ENCODE measurements at regions not wholly inside any gene's neighbourhood (a gene's known extent, or its start where the extent isn't known, plus 50 kb on each side); places are given as distances from the start of the nearest gene placed in this dataset.

DNA sequence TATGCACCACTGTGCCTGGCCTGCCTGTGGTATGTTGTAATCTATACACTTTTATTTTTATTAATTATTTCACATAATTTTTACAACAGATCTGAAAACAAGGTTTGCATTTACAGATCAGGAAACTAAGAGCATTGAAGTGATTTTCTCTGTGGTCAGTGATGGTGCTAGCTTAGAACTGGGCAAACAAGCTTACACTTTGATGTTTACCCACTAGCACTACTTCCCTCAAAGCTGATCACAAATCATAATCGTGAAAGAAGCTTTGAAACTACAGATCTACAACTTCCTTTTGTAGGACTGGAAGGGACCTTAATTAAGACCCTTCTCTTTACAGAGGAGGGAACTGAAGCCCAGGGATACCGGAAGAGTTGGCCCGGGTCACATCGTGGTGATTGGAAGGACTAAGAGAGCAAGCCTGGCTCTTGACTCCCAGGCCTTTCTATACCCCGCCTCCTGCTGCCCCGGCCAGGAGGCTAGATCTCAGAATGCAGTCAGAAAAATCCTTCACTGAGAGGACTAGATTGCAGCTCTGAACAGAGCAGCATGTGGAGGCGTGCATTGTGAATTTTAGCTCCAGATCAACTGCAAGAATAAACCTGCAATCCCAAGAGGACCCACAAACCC, 93.7 kb upstream of the ZNF827 start:
- H3K9me3 Mint-ChIP-seq, result peaks cover 4% of the 10 kb centered on the region
- ATAC-seq (no peak), DNase-seq (ENCODE audit: low spot score) (no peak)
- H3K4me1 Mint-ChIP-seq (ENCODE audit: low read depth in 2 of 2), result peaks cover 7 to 10% of the 10 kb centered on the region in 2 donors
- H3K27ac Mint-ChIP-seq, result no peak overlapping the region
- H3K27me3 Mint-ChIP-seq, result peaks cover 11 to 25% of the 10 kb centered on the region in 2 donors
- H3K36me3 Mint-ChIP-seq, result no peaks in the 10 kb centered on the region
- H3K4me3 Mint-ChIP-seq, result no peak overlapping the region

GRCh38 chr4:146029939-146030710, 91.5 kb upstream of the ZNF827 start:
- no peak for DNase-seq (ENCODE audit: low spot score)
- H3K4me3 Mint-ChIP-seq, result peak overlapping the region; percentile 12
- no peak overlapping the region for H3K27ac Mint-ChIP-seq
- H3K4me1 Mint-ChIP-seq (ENCODE audit: low read depth in 2 of 2), result peaks cover 7 to 10% of the 10 kb centered on the region in 2 donors
- peak; percentile 33 to 69 for ATAC-seq
- peaks cover 4% of the 10 kb centered on the region for H3K9me3 Mint-ChIP-seq
- H3K27me3 Mint-ChIP-seq, result peaks cover 16 to 39% of the 10 kb centered on the region in 2 donors
- no peaks in the 10 kb centered on the region for H3K36me3 Mint-ChIP-seq

- Mint-ChIP-seq H3K9me3 (peaks cover 4% of the 10 kb centered on the region), H3K27me3 (peaks cover 16 to 38% of the 10 kb centered on the region in 2 donors), H3K4me1 (ENCODE audit: low read depth in 2 of 2) (peaks cover 7 to 10% of the 10 kb centered on the region in 2 donors), H3K4me3 (no peak overlapping the region), H3K27ac (no peak overlapping the region), H3K36me3 (no peaks in the 10 kb centered on the region)
- DNase-seq (ENCODE audit: low spot score) (no peak), ATAC-seq (no peak)
These were observed 90.5 kb upstream of the ZNF827 start for GRCh38 chr4:146029147-146029546.

DNA sequence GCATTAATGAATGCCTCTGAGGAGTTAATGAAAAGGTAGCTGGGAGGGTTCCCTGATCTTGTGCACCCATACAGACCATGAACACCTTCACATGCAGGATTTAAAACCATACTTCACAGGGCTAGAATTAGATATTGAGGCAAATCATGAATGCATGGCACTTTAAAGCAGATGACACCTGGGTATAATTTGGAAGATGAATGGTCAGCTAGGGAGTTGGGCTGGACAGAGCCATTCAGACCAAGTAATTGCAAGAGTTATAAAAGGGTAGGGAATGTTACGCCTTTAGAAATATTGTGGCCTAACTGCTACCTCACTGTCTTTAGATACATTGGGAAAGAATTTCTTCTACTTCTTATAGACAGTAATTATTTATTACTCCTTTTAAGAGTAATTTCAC, 89.1 kb upstream of the ZNF827 start:
- no peak for DNase-seq (ENCODE audit: low spot score)
- Mint-ChIP-seq H3K27me3 (peaks cover 11 to 25% of the 10 kb centered on the region in 2 donors), H3K36me3 (no peaks in the 10 kb centered on the region), H3K27ac (no peak overlapping the region), H3K4me3 (no peak overlapping the region), H3K4me1 (ENCODE audit: low read depth in 2 of 2) (peaks cover 10 to 11% of the 10 kb centered on the region in 2 donors), H3K9me3 (no peaks in the 10 kb centered on the region)
- ATAC-seq, result no peak

- Mint-ChIP-seq H3K4me1 (ENCODE audit: low read depth in 2 of 2) (peaks cover 0 to 3% of the 10 kb centered on the region in 2 donors), H3K27me3 (peaks cover 13 to 35% of the 10 kb centered on the region in 2 donors), H3K9me3 (peaks cover 4% of the 10 kb centered on the region), H3K36me3 (peaks cover 6% of the 10 kb centered on the region), H3K27ac (no peak overlapping the region), H3K4me3 (no peak overlapping the region)
- ATAC-seq, result peak in 1 of 2 donors; percentile 45
- no peak for DNase-seq (ENCODE audit: low spot score)
These were observed 84.8 kb upstream of the ZNF827 start for GRCh38 chr4:146023334-146023967.

- Mint-ChIP-seq H3K27me3 (peaks cover 18 to 43% of the 10 kb centered on the region in 2 donors), H3K4me1 (ENCODE audit: low read depth in 2 of 2) (peaks cover 0 to 3% of the 10 kb centered on the region in 2 donors), H3K27ac (no peak overlapping the region), H3K9me3 (peaks cover 4% of the 10 kb centered on the region), H3K4me3 (no peak overlapping the region), H3K36me3 (peaks cover 6% of the 10 kb centered on the region)
- DNase-seq (ENCODE audit: low spot score) (no peak), ATAC-seq (no peak)
These were observed 83.9 kb upstream of the ZNF827 start for GRCh38 chr4:146022541-146022940.

DNA sequence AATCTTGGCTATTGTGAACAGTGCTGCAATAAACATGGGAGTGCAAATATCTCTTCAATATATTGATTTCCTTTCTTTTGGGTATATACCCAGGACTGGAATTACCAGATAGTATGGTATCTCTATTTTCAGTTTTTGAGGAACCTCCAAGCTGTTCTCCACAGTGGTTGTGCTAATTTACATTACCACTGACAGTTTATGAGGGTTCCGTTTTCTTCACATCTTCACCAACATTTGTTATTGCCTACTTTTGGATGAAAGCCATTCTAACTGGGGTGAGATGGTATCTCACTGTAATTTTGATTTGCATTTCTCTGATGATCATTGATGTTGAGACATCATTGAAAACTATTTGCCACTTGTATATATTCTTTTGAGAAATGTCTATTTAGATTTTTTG, 79.6 kb upstream of the ZNF827 start:
- Mint-ChIP-seq H3K27ac (no peak overlapping the region), H3K4me3 (no peak overlapping the region), H3K4me1 (ENCODE audit: low read depth in 2 of 2) (no peaks in the 10 kb centered on the region), H3K36me3 (peaks cover 6% of the 10 kb centered on the region), H3K27me3 (peaks cover 18 to 29% of the 10 kb centered on the region in 2 donors), H3K9me3 (peaks cover 7% of the 10 kb centered on the region)
- DNase-seq (ENCODE audit: low spot score) (no peak), ATAC-seq (no peak)

DNA sequence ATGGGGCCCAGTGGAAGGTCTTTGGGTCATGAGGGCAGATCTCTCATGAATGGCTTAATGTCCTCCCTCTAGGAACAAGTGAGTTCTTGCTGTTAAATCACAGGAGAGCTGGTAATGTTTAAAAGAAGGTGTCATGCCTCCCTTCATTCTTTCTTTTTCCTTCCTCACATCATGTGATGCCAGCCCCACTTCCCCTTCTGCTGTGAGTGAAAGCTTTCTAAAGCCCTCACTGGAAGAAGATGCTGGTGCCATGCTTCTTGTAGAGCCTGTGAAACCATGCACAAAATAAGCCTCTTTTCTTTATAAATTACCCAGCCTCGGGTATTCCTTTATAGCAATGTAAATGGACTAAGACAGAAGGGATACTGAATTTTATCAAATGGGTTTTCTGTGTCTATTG, 66.1 kb upstream of the ZNF827 start:
- Mint-ChIP-seq H3K9me3 (no peaks in the 10 kb centered on the region), H3K36me3 (peaks cover 15% of the 10 kb centered on the region), H3K4me3 (no peak overlapping the region), H3K27me3 (peaks cover 10 to 44% of the 10 kb centered on the region in 2 donors), H3K4me1 (ENCODE audit: low read depth in 2 of 2) (no peaks in the 10 kb centered on the region), H3K27ac (no peak overlapping the region)
- no peak for ATAC-seq
- DNase-seq (ENCODE audit: low spot score), result no peak

- Mint-ChIP-seq H3K27me3 (peaks cover 13% of the 10 kb centered on the region in 2 donors), H3K36me3 (no peaks in the 10 kb centered on the region), H3K4me3 (no peak overlapping the region), H3K9me3 (peaks cover 2% of the 10 kb centered on the region), H3K4me1 (ENCODE audit: low read depth in 2 of 2) (no peaks in the 10 kb centered on the region), H3K27ac (no peak overlapping the region)
- DNase-seq (ENCODE audit: low spot score) (no peak), ATAC-seq (no peak)
These were observed 50.0 kb upstream of the ZNF827 start for GRCh38 chr4:145988628-145989027.
